ENCODE measurements at regions not wholly inside any gene's neighbourhood (a gene's known extent, or its start where the extent isn't known, plus 50 kb on each side); places are given as distances from the start of the nearest gene placed in this dataset.

DNA sequence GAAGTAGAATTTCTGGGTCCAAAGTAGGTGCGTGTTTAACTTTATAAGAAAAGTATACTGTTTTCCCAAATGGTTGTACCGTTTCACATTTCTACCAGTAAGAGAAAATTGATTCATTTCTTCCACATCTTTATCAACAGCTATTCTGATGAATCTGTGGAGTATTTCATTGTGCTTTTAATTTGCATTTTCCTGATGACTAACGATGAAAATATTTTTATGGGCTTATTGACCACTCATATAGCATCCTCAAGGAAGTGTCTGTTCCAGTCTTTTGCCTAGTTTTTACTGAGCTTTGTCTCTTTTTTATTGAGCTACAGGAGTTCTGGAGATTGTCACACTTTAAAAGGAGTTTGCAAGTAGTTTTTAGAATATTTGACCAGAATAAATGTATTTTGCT lies 92.6 kb downstream of the ASB9 start:
- TF ChIP-seq EZH2phosphoT487 (IDR thresholded peaks at IDR 0.05; ENCODE audit: low read depth, severe bottlenecking, unreplicated experiment) (no peak), EZH2 (IDR thresholded peaks at IDR 0.05; ENCODE audit: borderline replicate concordance) (no peak)
- TF ChIP-seq, protein P1, sequence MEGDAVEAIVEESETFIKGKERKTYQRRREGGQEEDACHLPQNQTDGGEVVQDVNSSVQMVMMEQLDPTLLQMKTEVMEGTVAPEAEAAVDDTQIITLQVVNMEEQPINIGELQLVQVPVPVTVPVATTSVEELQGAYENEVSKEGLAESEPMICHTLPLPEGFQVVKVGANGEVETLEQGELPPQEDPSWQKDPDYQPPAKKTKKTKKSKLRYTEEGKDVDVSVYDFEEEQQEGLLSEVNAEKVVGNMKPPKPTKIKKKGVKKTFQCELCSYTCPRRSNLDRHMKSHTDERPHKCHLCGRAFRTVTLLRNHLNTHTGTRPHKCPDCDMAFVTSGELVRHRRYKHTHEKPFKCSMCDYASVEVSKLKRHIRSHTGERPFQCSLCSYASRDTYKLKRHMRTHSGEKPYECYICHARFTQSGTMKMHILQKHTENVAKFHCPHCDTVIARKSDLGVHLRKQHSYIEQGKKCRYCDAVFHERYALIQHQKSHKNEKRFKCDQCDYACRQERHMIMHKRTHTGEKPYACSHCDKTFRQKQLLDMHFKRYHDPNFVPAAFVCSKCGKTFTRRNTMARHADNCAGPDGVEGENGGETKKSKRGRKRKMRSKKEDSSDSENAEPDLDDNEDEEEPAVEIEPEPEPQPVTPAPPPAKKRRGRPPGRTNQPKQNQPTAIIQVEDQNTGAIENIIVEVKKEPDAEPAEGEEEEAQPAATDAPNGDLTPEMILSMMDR (IDR thresholded peaks at IDR 0.05; ENCODE audit: poor library complexity): no peak
